Transverse colon (tissue), 3 donors: ENCODE measurements at regions not wholly inside any gene's neighbourhood (a gene's known extent, or its start where the extent isn't known, plus 50 kb on each side); places are given as distances from the start of the nearest gene placed in this dataset.

Experiments
- EP300 ChIP-seq: sonication (generic); formaldehyde crosslinking; IDR thresholded peaks from one replicate; pipeline ENCODE4 v1.6.1; 2017; ENCODE audit warnings: antibody characterized with exemption, low read depth
- POLR2A ChIP-seq: fragments of 450-650 bp; IDR thresholded peaks from one replicate; pipeline ENCODE4 v1.6.1; 2016; ENCODE audit warnings: antibody characterized with exemption, mild to moderate bottlenecking, moderate library complexity
- TF ChIP-seq, protein P1 (sequence below), 5 experiments: fragments of 200-600 bp in 3 of 5; fragments of 450-650 bp in 2 of 5; sonication (generic) in 3 of 5; IDR thresholded peaks; 1 replicate in 2 of 5; 2 replicates in 3 of 5; pipeline ENCODE4 v1.5.1; 2016 to 2017; ENCODE audit warnings: antibody characterized with exemption in 5 of 5, inconsistent platforms in 3 of 5, mild to moderate bottlenecking in 2 of 5, moderate library complexity in 1 of 5

DNA sequence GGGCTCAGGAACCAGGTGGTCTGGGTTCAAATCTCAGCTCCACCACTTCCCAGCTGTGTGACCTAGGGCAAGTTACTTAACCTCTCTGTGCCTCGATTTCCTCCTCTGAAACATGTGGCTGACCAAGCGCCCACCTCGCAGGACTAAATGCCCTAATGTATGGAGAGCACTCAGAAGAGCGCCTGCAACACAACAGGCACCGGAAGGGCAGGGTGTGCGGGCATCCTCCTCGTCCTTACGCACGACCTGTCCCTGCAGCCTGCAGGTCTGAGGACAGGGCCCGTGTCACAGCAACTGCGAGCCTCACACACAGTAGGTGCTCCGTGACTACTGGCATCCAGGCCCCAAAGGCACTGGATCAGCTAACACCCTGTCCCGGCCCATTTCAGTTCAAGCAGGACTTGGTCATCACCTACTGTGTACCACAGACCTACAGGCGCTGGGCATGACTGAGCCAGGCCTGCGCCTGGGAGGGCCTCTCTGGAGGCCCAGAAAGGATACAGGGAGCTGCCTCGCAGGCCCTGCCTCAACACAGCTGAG, 131.5 kb downstream of the NCOR2 start:
- TF ChIP-seq EP300 (no peak), POLR2A (no peak)
- TF ChIP-seq, protein P1, sequence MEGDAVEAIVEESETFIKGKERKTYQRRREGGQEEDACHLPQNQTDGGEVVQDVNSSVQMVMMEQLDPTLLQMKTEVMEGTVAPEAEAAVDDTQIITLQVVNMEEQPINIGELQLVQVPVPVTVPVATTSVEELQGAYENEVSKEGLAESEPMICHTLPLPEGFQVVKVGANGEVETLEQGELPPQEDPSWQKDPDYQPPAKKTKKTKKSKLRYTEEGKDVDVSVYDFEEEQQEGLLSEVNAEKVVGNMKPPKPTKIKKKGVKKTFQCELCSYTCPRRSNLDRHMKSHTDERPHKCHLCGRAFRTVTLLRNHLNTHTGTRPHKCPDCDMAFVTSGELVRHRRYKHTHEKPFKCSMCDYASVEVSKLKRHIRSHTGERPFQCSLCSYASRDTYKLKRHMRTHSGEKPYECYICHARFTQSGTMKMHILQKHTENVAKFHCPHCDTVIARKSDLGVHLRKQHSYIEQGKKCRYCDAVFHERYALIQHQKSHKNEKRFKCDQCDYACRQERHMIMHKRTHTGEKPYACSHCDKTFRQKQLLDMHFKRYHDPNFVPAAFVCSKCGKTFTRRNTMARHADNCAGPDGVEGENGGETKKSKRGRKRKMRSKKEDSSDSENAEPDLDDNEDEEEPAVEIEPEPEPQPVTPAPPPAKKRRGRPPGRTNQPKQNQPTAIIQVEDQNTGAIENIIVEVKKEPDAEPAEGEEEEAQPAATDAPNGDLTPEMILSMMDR (IDR thresholded peaks at IDR 0.05), result no peak
